ENCODE measurements at regions not wholly inside any gene's neighbourhood (a gene's known extent, or its start where the extent isn't known, plus 50 kb on each side); places are given as distances from the start of the nearest gene placed in this dataset.

DNA sequence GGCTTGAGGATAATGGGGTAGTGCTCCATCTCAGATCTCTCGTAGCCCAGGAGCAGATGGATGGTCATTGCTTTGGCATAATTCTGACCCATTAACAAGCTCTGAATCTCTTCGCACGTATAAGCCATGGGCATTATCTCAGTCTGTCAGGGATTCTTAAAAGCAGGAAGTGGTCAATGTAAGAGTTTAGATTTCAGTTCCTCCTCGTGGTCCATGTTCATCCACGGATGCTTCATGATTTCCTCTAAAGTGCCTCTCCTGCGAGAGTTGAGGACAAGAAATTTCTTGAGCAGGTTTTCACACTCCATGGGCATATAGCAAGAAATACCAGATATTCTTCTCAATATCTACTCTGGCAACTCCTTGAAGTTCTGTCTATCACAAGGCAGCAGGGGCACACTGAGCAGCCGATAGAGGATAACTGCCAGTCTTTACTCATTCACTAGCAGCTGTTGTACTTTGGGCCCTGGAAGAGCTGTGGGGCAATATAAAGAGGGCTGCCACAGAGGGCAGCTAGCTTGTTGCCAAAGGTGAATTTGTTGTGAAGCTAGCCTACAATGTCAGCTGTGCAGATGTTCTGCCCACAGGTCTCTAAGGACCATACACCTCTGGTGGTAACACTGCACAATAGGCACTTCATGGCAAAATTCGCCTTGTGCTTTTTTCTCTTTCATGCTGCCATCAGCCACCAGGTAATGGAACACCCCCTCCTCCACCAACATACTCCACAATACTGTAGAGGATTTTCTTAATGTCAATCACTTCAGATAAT, 52.0 kb upstream of the WDR17 start:
- 0 out of 2 replicates have a peak, but pooled peaks cover 5% of the 10 kb centered on the region for H3K36me3 Mint-ChIP-seq
- ChIA-PET CTCF (interaction anchor here (1.1 kb wide), 1 partner anchor 12 kb away, joined by 3 read pairs; no protein-coding TSS in a partner anchor), POLR2A (no interaction called here)
- peaks cover 18% of the 10 kb centered on the region for H3K9me3 Mint-ChIP-seq
- H3K4me1 Mint-ChIP-seq, result peaks cover 3% of the 10 kb centered on the region; the same call in 1 of the 2 replicates
- DNase-seq (ENCODE audit: low spot score), result no peak
- H3K27me3 Mint-ChIP-seq (ENCODE audit: low read depth), result no peaks in the 10 kb centered on the region
- TF ChIP-seq, protein P1, sequence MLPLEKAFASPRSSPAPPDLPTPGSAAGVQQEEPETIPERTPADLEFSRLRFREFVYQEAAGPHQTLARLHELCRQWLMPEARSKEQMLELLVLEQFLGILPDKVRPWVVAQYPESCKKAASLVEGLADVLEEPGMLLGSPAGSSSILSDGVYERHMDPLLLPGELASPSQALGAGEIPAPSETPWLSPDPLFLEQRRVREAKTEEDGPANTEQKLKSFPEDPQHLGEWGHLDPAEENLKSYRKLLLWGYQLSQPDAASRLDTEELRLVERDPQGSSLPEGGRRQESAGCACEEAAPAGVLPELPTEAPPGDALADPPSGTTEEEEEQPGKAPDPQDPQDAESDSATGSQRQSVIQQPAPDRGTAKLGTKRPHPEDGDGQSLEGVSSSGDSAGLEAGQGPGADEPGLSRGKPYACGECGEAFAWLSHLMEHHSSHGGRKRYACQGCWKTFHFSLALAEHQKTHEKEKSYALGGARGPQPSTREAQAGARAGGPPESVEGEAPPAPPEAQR (CRISPR knock-in tag; IDR thresholded peaks at IDR 0.05), result no peak
- TF ChIP-seq SP1 (CRISPR knock-in tag; conservative IDR thresholded peaks at IDR 0.05) (no peak), ETV6 (CRISPR knock-in tag; IDR thresholded peaks at IDR 0.05) (no peak), TEAD4 (CRISPR knock-in tag; IDR thresholded peaks at IDR 0.05) (no peak), TP53 (CRISPR knock-in tag; IDR thresholded peaks at IDR 0.05) (no peak), ESRRA (CRISPR knock-in tag; IDR thresholded peaks at IDR 0.05; ENCODE audit: borderline replicate concordance) (no peak), ZNF416 (CRISPR knock-in tag; IDR thresholded peaks at IDR 0.05) (no peak), GTF2I (CRISPR knock-in tag; conservative IDR thresholded peaks at IDR 0.05) (no peak), PRRX2 (CRISPR knock-in tag; IDR thresholded peaks at IDR 0.05) (no peak)
- TF ChIP-seq, protein P2, sequence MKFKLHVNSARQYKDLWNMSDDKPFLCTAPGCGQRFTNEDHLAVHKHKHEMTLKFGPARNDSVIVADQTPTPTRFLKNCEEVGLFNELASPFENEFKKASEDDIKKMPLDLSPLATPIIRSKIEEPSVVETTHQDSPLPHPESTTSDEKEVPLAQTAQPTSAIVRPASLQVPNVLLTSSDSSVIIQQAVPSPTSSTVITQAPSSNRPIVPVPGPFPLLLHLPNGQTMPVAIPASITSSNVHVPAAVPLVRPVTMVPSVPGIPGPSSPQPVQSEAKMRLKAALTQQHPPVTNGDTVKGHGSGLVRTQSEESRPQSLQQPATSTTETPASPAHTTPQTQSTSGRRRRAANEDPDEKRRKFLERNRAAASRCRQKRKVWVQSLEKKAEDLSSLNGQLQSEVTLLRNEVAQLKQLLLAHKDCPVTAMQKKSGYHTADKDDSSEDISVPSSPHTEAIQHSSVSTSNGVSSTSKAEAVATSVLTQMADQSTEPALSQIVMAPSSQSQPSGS (CRISPR knock-in tag; IDR thresholded peaks at IDR 0.05; ENCODE audit: borderline replicate concordance, low read depth), result no peak
- TF ChIP-seq, protein P3, sequence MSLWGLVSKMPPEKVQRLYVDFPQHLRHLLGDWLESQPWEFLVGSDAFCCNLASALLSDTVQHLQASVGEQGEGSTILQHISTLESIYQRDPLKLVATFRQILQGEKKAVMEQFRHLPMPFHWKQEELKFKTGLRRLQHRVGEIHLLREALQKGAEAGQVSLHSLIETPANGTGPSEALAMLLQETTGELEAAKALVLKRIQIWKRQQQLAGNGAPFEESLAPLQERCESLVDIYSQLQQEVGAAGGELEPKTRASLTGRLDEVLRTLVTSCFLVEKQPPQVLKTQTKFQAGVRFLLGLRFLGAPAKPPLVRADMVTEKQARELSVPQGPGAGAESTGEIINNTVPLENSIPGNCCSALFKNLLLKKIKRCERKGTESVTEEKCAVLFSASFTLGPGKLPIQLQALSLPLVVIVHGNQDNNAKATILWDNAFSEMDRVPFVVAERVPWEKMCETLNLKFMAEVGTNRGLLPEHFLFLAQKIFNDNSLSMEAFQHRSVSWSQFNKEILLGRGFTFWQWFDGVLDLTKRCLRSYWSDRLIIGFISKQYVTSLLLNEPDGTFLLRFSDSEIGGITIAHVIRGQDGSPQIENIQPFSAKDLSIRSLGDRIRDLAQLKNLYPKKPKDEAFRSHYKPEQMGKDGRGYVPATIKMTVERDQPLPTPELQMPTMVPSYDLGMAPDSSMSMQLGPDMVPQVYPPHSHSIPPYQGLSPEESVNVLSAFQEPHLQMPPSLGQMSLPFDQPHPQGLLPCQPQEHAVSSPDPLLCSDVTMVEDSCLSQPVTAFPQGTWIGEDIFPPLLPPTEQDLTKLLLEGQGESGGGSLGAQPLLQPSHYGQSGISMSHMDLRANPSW (CRISPR knock-in tag; conservative IDR thresholded peaks at IDR 0.05; ENCODE audit: low read depth), result no peak
- TF ChIP-seq, protein P4, sequence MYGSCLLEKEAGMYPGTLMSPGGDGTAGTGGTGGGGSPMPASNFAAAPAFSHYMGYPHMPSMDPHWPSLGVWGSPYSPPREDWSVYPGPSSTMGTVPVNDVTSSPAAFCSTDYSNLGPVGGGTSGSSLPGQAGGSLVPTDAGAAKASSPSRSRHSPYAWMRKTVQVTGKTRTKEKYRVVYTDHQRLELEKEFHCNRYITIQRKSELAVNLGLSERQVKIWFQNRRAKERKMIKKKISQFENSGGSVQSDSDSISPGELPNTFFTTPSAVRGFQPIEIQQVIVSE (CRISPR knock-in tag; IDR thresholded peaks at IDR 0.05; ENCODE audit: borderline replicate concordance), result no peak
- TF ChIP-seq, protein P5, sequence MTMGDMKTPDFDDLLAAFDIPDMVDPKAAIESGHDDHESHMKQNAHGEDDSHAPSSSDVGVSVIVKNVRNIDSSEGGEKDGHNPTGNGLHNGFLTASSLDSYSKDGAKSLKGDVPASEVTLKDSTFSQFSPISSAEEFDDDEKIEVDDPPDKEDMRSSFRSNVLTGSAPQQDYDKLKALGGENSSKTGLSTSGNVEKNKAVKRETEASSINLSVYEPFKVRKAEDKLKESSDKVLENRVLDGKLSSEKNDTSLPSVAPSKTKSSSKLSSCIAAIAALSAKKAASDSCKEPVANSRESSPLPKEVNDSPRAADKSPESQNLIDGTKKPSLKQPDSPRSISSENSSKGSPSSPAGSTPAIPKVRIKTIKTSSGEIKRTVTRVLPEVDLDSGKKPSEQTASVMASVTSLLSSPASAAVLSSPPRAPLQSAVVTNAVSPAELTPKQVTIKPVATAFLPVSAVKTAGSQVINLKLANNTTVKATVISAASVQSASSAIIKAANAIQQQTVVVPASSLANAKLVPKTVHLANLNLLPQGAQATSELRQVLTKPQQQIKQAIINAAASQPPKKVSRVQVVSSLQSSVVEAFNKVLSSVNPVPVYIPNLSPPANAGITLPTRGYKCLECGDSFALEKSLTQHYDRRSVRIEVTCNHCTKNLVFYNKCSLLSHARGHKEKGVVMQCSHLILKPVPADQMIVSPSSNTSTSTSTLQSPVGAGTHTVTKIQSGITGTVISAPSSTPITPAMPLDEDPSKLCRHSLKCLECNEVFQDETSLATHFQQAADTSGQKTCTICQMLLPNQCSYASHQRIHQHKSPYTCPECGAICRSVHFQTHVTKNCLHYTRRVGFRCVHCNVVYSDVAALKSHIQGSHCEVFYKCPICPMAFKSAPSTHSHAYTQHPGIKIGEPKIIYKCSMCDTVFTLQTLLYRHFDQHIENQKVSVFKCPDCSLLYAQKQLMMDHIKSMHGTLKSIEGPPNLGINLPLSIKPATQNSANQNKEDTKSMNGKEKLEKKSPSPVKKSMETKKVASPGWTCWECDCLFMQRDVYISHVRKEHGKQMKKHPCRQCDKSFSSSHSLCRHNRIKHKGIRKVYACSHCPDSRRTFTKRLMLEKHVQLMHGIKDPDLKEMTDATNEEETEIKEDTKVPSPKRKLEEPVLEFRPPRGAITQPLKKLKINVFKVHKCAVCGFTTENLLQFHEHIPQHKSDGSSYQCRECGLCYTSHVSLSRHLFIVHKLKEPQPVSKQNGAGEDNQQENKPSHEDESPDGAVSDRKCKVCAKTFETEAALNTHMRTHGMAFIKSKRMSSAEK (CRISPR knock-in tag; IDR thresholded peaks at IDR 0.05; ENCODE audit: borderline replicate concordance), result no peak
- H3K4me3 Mint-ChIP-seq, result no peak overlapping the region
- no peak overlapping the region for H3K27ac Mint-ChIP-seq
- ATAC-seq, result no peak

All from WTC11 (cell line).